ENCODE measurements at regions not wholly inside any gene's neighbourhood (a gene's known extent, or its start where the extent isn't known, plus 50 kb on each side); places are given as distances from the start of the nearest gene placed in this dataset.
"Not testable (repeated sequence)": the region's sequence is repeated elsewhere in the genome, so short reads cannot be mapped to it uniquely, and the experiment has no call there.

- FAIRE-seq: no peak
These were observed 273.8 kb downstream of the RPS6KC1 start for GRCh38 chr1:213324859-213325258.

- no peak for FAIRE-seq
These were observed 274.4 kb downstream of the RPS6KC1 start for GRCh38 chr1:213325482-213325881.

- no peak for FAIRE-seq
These were observed 275.4 kb downstream of the RPS6KC1 start for GRCh38 chr1:213326281-213327016.

- no peak for FAIRE-seq
These were observed 276.1 kb downstream of the RPS6KC1 start for GRCh38 chr1:213327017-213327667.

- no peak for FAIRE-seq
These were observed 278.5 kb downstream of the RPS6KC1 start for GRCh38 chr1:213329406-213330008.

GRCh38 chr1:213330281-213330680, 279.2 kb downstream of the RPS6KC1 start:
- no peak for FAIRE-seq

- FAIRE-seq: no peak
These were observed 280.7 kb downstream of the RPS6KC1 start for GRCh38 chr1:213331631-213332175.

- no peak for FAIRE-seq
These were observed 281.4 kb downstream of the RPS6KC1 start for GRCh38 chr1:213332491-213332890.

- FAIRE-seq: no peak
These were observed 282.1 kb downstream of the RPS6KC1 start for GRCh38 chr1:213333121-213333520.

GRCh38 chr1:213335084-213335483, 284.0 kb downstream of the RPS6KC1 start:
- FAIRE-seq: no peak

GRCh38 chr1:213337025-213337678, 286.1 kb downstream of the RPS6KC1 start:
- FAIRE-seq: no peak

- no peak for FAIRE-seq
These were observed 289.6 kb downstream of the RPS6KC1 start for GRCh38 chr1:213340593-213340992.

GRCh38 chr1:213345621-213346020, 294.6 kb downstream of the RPS6KC1 start:
- no peak for FAIRE-seq

- FAIRE-seq: no peak
These were observed 306.4 kb downstream of the RPS6KC1 start for GRCh38 chr1:213357403-213357802.

GRCh38 chr1:213358368-213358767, 307.3 kb downstream of the RPS6KC1 start:
- not testable (repeated sequence) for FAIRE-seq

GRCh38 chr1:213362598-213362997, 311.6 kb downstream of the RPS6KC1 start:
- no peak for FAIRE-seq

- FAIRE-seq: no peak
These were observed 315.2 kb downstream of the RPS6KC1 start for GRCh38 chr1:213366141-213366831.

GRCh38 chr1:213369465-213369864, 318.4 kb downstream of the RPS6KC1 start:
- FAIRE-seq: no peak

GRCh38 chr1:213370523-213370922, 319.5 kb downstream of the RPS6KC1 start:
- FAIRE-seq: no peak

GRCh38 chr1:213371525-213371846, 320.4 kb downstream of the RPS6KC1 start:
- FAIRE-seq: no peak

GRCh38 chr1:213371847-213372619, 321.0 kb downstream of the RPS6KC1 start:
- FAIRE-seq: no peak

- no peak for FAIRE-seq
These were observed 323.3 kb downstream of the RPS6KC1 start for GRCh38 chr1:213374369-213374768.

Measured in colon (tissue), 2 donors.